Fibroblast of the aortic adventitia (primary cell): ENCODE measurements at regions not wholly inside any gene's neighbourhood (a gene's known extent, or its start where the extent isn't known, plus 50 kb on each side); places are given as distances from the start of the nearest gene placed in this dataset.

Experiments used
- DNase-seq: peaks from one replicate; pipeline ENCODE4 v3.0.0-alpha.2; 2010; ENCODE audit warnings: low read depth
- H3K4me3 ChIP-seq: 2 replicates; pipeline ENCODE4 v1.5.1; 2011; ENCODE audit warnings: low read depth, mild to moderate bottlenecking, control low read depth, low read length, moderate library complexity
- TF ChIP-seq, protein P1 (sequence below): IDR thresholded peaks from 2 replicates; pipeline ENCODE4 v1.5.1; 2011; ENCODE audit warnings: mild to moderate bottlenecking, low read length, control low read depth, inconsistent platforms; ENCODE audit not compliant: insufficient read depth

DNA sequence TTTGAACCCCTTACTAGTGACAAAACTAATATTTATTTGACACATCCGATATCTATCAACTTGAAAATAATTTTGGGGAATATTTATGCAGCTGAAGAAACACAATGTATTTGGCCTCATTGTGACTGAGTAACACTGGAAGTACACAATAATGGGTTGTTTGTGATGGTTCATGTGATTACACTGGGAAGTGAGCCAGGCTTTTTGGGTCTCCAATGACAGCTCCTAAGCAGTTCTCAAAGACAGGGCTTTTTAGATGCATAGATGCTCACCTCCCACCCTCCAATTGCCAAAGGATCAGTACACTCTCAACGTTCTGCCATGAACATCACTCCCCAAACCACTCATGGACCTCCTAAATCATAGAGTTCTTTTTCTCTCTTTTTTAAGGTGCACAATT lies 170.0 kb downstream of the SLC24A2 start:
- DNase-seq = no peak
- TF ChIP-seq, protein P1, sequence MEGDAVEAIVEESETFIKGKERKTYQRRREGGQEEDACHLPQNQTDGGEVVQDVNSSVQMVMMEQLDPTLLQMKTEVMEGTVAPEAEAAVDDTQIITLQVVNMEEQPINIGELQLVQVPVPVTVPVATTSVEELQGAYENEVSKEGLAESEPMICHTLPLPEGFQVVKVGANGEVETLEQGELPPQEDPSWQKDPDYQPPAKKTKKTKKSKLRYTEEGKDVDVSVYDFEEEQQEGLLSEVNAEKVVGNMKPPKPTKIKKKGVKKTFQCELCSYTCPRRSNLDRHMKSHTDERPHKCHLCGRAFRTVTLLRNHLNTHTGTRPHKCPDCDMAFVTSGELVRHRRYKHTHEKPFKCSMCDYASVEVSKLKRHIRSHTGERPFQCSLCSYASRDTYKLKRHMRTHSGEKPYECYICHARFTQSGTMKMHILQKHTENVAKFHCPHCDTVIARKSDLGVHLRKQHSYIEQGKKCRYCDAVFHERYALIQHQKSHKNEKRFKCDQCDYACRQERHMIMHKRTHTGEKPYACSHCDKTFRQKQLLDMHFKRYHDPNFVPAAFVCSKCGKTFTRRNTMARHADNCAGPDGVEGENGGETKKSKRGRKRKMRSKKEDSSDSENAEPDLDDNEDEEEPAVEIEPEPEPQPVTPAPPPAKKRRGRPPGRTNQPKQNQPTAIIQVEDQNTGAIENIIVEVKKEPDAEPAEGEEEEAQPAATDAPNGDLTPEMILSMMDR = no peak
- no peak overlapping the region for H3K4me3 ChIP-seq

DNA sequence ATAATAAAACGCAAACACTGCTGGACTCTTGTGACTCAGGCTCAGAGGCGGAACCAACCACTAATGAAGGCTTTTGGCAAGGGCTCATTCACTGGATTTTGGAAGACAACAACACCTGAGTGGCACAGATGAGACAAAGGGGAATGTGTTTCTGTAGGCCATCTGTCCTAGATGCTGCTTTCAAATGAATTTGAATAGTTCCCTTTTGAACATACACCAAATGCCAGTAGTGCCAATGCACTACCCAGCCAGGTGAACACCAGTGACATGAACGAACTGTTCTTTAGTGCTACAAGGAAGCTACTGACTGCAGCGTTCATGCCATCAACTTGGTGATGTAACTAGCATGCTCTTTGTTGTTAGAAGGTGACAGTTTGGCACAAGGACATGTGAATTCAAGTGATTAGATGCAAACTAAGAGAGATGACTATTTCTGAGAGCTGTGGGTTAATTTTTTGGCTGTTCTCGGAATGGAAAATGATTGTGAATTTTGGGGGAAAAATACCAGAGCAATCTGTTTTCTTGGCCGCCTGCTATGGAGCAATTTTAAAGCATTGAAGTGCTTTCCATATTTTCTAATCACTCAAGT lies 173.7 kb downstream of the SLC24A2 start:
- DNase-seq = no peak
- TF ChIP-seq, protein P1 = no peak
- no peak overlapping the region for H3K4me3 ChIP-seq

DNA sequence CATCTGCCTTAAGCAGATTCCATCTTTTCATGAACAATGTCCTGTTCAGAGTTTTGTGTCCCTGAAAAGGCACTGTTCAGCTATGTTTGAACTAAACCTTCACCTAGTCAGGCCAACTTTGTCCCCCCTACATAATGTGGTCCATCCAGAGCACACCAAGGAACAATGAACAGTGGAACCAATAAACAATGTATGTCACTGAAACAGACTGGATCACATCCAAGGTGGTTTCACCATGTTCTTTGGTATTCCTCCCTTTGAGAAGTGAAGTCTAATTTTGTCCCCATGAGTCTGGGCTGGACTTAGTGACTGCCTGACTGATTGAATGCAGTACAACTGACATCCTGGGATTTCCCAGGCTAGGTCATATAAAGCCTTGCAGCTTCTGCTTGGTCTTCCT lies 174.5 kb downstream of the SLC24A2 start:
- TF ChIP-seq, protein P1 = no peak
- no peak overlapping the region for H3K4me3 ChIP-seq
- DNase-seq = no peak

DNA sequence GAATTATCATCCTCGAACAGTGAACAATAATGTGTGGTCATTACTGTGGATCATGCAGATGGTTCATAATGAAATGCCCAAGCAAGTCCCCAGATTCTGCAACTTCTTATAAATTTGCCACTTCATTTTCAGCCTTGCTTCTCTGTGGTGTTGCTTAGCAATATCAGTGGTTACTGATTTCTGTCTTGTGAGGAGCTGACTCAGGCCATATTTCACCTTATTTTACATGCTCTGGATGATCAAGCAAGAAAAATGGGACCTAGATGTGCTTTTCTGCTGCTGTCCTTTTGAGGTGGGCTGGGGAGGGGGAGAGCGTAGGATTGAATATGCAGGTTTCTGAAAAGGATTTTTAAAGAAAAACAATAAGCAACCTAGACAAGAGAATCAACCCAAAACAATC lies 188.3 kb downstream of the SLC24A2 start:
- no peak overlapping the region for H3K4me3 ChIP-seq
- DNase-seq = no peak
- TF ChIP-seq, protein P1 = no peak

DNA sequence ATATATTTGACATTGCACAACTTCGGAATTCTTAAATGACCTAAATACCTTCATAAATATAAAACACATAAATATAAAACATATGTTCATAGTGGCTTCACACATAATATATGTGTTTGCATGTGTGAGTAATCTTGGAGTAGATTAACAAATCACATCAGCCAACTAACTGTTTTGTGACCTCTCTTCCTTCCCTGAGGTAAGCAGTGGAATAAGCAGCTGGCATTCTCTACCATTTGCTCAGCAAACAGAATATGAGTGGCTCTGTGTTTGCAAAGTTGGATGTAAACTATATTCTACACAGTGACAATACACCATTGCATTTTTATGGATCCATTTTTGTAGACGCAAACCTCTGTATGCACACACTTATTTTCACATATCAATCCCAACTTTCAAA lies 189.9 kb downstream of the ACER2 start:
- no peak for DNase-seq
- H3K4me3 ChIP-seq = no peak overlapping the region
- TF ChIP-seq, protein P1 = no peak

DNA sequence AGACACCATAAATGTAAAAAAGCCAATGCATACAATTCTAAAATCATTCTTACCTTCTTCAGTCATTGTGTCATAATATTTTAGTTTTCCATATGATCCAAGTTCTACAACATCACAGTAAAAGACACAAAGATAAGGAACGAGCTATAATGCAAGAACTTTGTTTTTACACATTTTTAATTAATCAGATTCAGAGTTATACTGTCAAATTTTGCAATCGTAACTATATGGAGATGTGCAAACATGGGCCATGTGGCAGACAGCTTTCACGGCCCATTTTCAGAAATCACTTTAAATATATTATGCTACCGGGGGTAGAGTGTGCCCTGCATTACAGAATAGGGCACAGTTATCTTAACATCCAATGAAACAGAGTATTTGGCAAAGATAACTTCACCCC lies 188.4 kb downstream of the ACER2 start:
- DNase-seq = no peak
- TF ChIP-seq, protein P1 = no peak
- H3K4me3 ChIP-seq = no peak overlapping the region

DNA sequence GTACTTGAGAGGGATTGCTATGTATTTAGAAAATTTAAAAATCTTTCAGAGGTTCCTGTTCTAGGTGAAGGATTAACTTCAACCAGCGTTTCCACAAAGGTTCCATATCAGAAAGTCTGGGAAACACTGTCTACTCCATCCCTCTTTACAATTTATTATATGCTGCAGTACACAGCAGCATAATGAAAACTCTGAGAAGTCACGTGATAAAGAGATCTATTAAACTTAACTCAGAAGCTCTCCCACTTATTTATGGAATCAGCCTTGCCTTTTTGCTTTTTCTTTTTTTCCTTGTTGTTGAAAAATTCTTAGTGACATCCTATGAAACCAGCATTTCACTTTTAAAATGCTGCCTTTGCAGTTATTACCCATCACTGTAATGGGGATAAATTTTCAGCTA lies 186.2 kb downstream of the ACER2 start:
- DNase-seq = no peak
- no peak overlapping the region for H3K4me3 ChIP-seq
- TF ChIP-seq, protein P1 = no peak
